ENCODE measurements at regions not wholly inside any gene's neighbourhood (a gene's known extent, or its start where the extent isn't known, plus 50 kb on each side); places are given as distances from the start of the nearest gene placed in this dataset.
A peak's percentile ranks its signal among the peaks of the same experiment; 100 is the strongest.

DNA sequence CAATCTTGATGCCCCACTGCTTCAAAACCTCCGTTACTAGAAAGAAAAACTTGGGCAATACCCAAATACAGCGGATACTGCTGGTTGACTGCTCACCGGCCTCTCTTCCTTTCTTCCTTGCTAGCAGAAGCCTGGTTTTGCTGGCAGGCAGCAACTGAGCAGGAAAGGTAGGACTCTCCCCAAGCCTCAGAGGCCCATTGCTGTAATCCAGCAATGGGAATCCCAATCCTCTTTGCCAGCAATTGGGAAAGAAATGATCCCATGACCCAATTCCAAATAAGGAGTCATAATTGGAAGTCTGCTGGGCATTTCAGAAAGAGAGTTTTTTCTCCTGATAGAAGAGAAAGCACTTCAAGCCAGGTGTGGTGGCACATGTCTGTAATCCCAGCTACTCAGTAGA, 394.5 kb downstream of the BCOR start:
- Histone ChIP-seq H3K27ac (no peak overlapping the region), H3K4me3 (no peak overlapping the region)
- TF ChIP-seq CTCF (IDR thresholded peaks at IDR 0.05), result no peak
- DNase-seq (ENCODE audit: low spot score), result no peak

DNA sequence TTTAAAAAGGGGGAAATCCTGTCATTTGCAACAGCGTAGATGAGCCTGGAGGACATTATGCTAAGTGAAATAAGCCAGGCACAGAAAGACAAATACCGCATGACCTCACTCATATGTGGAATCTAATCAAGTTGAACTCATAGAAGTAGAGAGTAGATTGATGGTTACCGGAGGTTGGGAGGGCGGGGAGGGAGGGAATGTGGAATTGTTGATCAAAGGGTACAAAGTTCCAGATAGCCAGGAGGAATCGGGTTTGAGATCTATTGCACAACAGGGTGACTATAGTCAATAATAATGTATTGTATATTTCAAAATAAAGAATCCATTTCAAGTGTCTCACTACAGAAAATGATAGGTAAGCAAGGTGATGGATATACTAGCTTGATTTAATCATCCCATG, 393.2 kb downstream of the BCOR start:
- no peak for TF ChIP-seq CTCF (IDR thresholded peaks at IDR 0.05)
- H3K27ac ChIP-seq, result no peak overlapping the region
- no peak overlapping the region for H3K4me3 ChIP-seq
- DNase-seq (ENCODE audit: low spot score), result no peak

DNA sequence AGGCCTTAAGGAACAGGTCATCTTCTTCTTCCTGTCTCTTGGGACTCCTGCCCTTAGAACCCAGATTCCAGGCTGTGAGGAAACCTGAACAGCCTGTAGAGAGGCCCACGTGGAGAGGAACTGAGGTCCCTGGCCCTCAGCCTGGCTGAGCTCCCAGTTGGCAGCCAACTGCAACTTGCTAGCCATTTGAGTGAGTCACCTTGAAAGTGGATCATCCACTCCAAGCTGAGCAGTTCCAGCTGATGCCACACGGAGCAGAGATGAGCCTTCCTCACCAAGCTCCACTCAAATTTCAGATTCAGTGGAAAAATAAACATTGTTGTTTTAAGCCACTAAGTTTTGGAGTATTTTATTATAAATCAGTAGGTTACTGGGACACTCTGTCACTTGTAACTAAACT, 392.5 kb downstream of the BCOR start:
- no peak for DNase-seq (ENCODE audit: low spot score)
- TF ChIP-seq CTCF (IDR thresholded peaks at IDR 0.05), result peak; percentile 19
- no peak overlapping the region for H3K4me3 ChIP-seq
- no peak overlapping the region for H3K27ac ChIP-seq

DNA sequence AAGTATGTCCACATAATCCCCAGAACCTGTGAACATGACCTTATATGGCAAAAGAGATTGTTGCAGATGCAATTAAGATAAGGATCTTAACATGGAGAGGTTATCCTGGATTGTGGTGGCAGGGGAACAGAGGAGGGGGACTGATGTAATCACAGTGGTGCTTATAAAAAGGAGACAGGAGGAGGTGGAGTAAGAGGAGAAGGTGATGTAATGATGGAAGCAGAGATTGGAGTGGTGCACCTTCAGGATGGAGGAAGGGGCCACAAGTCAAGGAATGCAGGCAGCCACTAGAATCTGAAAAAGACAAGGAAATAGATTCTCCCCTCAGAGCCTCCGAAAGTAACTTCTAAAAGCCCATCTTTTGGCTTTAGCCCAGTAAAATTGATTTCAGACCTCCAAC, 388.4 kb downstream of the BCOR start:
- Histone ChIP-seq H3K27ac (no peak overlapping the region), H3K4me3 (no peak overlapping the region)
- DNase-seq (ENCODE audit: low spot score), result no peak
- TF ChIP-seq CTCF (IDR thresholded peaks at IDR 0.05), result no peak

DNA sequence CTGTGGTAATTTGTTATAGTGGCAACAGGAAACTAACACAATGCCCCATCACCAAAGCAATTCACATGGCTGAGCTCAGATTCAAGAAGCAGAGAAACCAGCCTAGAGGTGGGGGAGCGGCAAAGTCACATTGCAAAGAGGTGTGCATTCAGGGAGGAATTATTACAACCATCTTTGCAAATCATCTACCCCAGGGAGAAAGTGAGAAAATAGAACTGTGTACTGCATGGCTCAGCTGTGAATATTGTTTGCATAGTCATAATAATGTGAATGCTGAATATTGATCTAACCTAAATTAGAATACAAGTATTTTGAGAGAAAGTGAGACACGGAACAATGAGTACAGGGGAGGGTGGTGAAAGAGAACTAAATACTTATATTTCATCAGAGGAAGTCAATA, 387.9 kb downstream of the BCOR start:
- no peak overlapping the region for H3K27ac ChIP-seq
- no peak for TF ChIP-seq CTCF (IDR thresholded peaks at IDR 0.05)
- no peak for DNase-seq (ENCODE audit: low spot score)
- H3K4me3 ChIP-seq, result no peak overlapping the region

DNA sequence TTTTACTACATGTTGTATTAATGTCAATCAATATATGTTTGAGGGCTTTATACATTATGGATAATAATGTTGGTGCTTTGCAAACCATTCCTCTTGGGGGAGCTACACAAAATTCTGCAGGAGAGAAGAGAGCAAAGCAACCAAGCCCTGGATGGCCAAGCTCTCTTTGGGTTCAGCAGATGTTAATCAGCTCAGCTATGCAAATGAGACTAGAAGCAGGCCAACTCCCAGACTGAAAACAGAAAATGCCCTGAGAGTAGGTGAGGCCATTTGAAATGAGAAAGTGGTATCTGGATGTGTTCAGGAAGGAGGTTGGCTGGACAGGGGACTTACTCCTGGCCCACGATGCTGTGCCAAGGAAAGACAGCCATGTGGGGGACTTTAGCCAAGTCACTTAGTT, 387.0 kb downstream of the BCOR start:
- Histone ChIP-seq H3K27ac (no peak overlapping the region), H3K4me3 (no peak overlapping the region)
- TF ChIP-seq CTCF (IDR thresholded peaks at IDR 0.05), result no peak
- DNase-seq (ENCODE audit: low spot score), result no peak

DNA sequence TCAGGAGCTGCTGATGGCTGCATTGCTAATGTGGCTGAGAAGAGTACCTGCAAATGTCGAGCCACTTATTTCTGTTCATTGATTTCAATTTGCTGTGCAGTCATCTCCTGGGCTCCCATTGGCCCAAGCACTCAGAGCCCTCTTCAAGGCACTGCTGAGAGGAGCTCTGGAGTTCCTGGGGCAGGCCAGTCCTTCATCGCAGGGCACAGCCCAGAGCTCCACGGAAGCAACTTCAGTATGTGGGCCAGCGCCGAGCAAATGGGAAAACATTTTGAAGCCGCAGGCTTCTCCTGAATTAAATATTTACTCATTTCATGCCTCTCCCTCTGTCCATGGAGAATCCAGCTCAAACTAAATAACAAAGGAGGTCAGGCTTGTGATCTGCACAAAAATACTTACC, 383.3 kb downstream of the BCOR start:
- Histone ChIP-seq H3K27ac (no peak overlapping the region), H3K4me3 (no peak overlapping the region)
- no peak for TF ChIP-seq CTCF (IDR thresholded peaks at IDR 0.05)
- no peak for DNase-seq (ENCODE audit: low spot score)

Data from coronary artery (tissue), 2 donors.